Kidney (tissue), 13 donors: ENCODE measurements at regions not wholly inside any gene's neighbourhood (a gene's known extent, or its start where the extent isn't known, plus 50 kb on each side); places are given as distances from the start of the nearest gene placed in this dataset.
A peak's percentile ranks its signal among the peaks of the same experiment; 100 is the strongest.

ENCODE experiments used
- DNase-seq, 5 donors: peaks; one replicate each; pipeline ENCODE4 v3.0.0-alpha.2; 2013 to 2020
- FAIRE-seq: peaks from 2 replicates; lab custom pipeline; 2012; peaks lifted over from hg19 to GRCh38; lab: Jason Lieb, UNC
- H3K27ac ChIP-seq, 2 donors: one replicate each; pipeline ENCODE4 v1.7.0; 2013; ENCODE audit warnings: low read depth in 2 of 2, low read length in 2 of 2, inconsistent platforms in 1 of 2
- H3K27me3 ChIP-seq: one replicate; pipeline ENCODE4 v1.7.1; 2013; ENCODE audit warnings: low read length, inconsistent platforms; ENCODE audit not compliant: control insufficient read depth, insufficient read depth
- H3K36me3 ChIP-seq, 3 donors: one replicate each; pipeline versions ENCODE4 v1.7.0 to v1.7.1; 2013; ENCODE audit warnings: low read length in 3 of 3, control low read depth in 1 of 3, inconsistent platforms in 1 of 3; ENCODE audit not compliant: insufficient read depth in 3 of 3, control insufficient read depth in 2 of 3
- H3K4me1 ChIP-seq, 3 donors: one replicate each; pipeline versions ENCODE4 v1.7.0 to v1.7.1; 2013; ENCODE audit warnings: low read length in 3 of 3, inconsistent platforms in 1 of 3, low read depth in 1 of 3; ENCODE audit not compliant: control insufficient read depth in 2 of 3, insufficient read depth in 2 of 3
- H3K4me3 ChIP-seq, 3 donors: one replicate each; pipeline versions ENCODE4 v1.7.0 to v1.8.1; 2013; ENCODE audit warnings: low read length in 3 of 3, control low read depth in 1 of 3, inconsistent platforms in 1 of 3
- H3K9ac ChIP-seq, 3 donors: one replicate each; pipeline versions ENCODE4 v1.7.0 to v1.7.1; 2013; ENCODE audit warnings: low read length in 3 of 3, control low read depth in 1 of 3, inconsistent platforms in 1 of 3
- H3K9me3 ChIP-seq, 3 donors: one replicate each; pipeline versions ENCODE4 v1.7.0 to v1.7.1; 2013; ENCODE audit warnings: low read length in 3 of 3, control low read depth in 1 of 3, inconsistent platforms in 1 of 3; ENCODE audit not compliant: control insufficient read depth in 2 of 3, insufficient read depth in 1 of 3
- intact Hi-C: fragments of 100-400 bp; cut with DNase I; formaldehyde crosslinking; loops from one replicate; pipeline ENCODE4 v1.11.1; 2022
- TF ChIP-seq, protein P1 (sequence below): IDR thresholded peaks from 3 replicates; pipeline ENCODE4 v1.5.1; 2012; ENCODE audit warnings: mild to moderate bottlenecking, moderate library complexity, borderline replicate concordance; ENCODE audit not compliant: insufficient read depth; ENCODE audit errors: extremely low read depth
- donor health status: control.
- donor health status: control.
- donor health status: control.
- donor health status: control.
- donor health status: control.
- donor health status: DM: yes; HTN: yes; CAD: no.
- donor health status: Normal renal cell carcinoma (clear cell type).

DNA sequence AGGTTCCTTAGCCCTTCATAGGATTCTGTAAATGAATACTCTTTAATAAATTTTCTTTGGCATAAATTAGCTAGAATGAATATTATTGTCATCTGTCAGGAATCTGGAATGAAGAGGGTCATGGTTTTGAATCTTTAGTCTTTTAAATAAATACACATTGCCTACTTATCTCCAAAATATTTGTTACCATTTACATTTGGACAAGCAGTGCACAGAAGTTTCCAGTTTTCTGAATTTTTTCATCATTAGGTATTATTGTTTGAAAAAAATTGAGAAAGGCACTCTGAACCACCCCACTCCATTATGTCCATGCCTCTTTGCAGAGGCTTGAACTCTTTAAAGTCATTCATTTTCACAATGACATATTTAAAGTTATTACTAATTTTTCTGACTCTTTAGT is 549.0 kb upstream of the LUZP2 start:
- no peaks in the 10 kb centered on the region for H3K27me3 ChIP-seq
- H3K36me3 ChIP-seq = no peaks in the 10 kb centered on the region
- H3K9me3 ChIP-seq = no peaks in the 10 kb centered on the region
- DNase-seq (no peak), FAIRE-seq (no peak)
- H3K4me3 ChIP-seq = no peak overlapping the region
- no peak overlapping the region for H3K27ac ChIP-seq
- TF ChIP-seq, protein P1, sequence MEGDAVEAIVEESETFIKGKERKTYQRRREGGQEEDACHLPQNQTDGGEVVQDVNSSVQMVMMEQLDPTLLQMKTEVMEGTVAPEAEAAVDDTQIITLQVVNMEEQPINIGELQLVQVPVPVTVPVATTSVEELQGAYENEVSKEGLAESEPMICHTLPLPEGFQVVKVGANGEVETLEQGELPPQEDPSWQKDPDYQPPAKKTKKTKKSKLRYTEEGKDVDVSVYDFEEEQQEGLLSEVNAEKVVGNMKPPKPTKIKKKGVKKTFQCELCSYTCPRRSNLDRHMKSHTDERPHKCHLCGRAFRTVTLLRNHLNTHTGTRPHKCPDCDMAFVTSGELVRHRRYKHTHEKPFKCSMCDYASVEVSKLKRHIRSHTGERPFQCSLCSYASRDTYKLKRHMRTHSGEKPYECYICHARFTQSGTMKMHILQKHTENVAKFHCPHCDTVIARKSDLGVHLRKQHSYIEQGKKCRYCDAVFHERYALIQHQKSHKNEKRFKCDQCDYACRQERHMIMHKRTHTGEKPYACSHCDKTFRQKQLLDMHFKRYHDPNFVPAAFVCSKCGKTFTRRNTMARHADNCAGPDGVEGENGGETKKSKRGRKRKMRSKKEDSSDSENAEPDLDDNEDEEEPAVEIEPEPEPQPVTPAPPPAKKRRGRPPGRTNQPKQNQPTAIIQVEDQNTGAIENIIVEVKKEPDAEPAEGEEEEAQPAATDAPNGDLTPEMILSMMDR = no peak
- intact Hi-C loops = no loop called here
- no peaks in the 10 kb centered on the region for H3K4me1 ChIP-seq
- H3K9ac ChIP-seq = no peak overlapping the region

DNA sequence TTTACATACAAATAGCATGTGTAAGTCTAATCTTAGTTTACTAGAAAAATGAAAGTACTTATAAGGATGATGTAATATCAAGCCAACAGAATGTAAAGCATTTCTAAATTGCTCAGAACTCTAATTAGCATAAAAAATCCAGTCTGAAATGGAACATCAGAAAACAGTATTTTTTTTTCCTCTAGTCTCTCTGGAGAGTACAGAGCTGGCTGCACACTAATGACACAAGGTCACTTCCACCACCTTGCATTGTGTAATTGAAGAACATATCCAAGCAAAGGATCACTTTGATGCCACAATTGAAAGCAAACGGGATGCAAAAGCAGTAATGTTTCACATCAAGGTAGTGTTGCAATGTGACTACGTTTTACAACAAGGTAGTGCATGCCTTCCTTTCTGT is 548.0 kb upstream of the LUZP2 start:
- Histone ChIP-seq H3K36me3 (no peaks in the 10 kb centered on the region), H3K9ac (no peak overlapping the region), H3K27me3 (no peaks in the 10 kb centered on the region), H3K4me3 (no peak overlapping the region), H3K4me1 (no peaks in the 10 kb centered on the region), H3K27ac (no peak overlapping the region), H3K9me3 (no peaks in the 10 kb centered on the region)
- TF ChIP-seq, protein P1 = no peak
- intact Hi-C loops = no loop called here
- peak in 2 of 5 donors; percentile 10 to 12 for DNase-seq
- FAIRE-seq = no peak

DNA sequence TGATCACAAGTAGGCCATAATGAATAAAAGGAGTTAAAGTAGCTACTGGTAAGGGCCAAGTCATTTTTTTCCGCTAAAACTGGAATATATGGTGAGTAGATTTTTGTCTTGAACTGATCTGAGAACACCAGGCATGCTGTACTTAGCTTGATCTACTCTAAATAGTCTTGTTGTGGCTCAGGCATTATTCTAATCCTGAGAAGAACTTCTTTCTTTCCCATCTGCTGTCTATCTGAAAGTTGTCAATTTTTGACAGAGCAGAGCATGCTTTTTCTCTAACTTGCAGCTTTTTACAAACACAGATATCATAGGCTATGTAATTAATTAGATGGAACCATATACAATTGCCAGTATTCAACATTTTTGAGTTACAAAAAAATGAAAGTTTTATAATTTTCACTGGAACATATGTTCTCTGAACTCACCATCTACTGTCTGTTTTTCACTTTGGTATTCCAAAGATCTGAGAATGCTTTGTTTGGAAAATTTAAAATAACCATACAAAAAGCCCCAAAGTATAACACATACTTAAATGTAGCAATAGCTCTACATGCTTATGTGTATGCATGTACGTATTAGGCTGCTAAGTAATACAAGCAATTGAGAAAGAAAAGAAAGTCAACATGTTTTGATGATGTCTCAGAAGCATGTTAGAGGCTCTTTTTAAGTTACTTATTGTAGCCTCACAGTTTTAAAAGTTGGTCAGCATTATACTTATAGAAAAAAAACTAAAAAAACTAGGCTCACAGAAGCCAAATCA is 542.7 kb upstream of the LUZP2 start:
- intact Hi-C loops = no loop called here
- Histone ChIP-seq H3K9me3 (no peaks in the 10 kb centered on the region), H3K27me3 (no peaks in the 10 kb centered on the region), H3K36me3 (no peaks in the 10 kb centered on the region), H3K4me1 (no peaks in the 10 kb centered on the region), H3K9ac (no peak overlapping the region), H3K4me3 (no peak overlapping the region), H3K27ac (no peak overlapping the region)
- TF ChIP-seq, protein P1 = no peak
- FAIRE-seq (no peak), DNase-seq (no peak)
